PC-9 (cell line): ENCODE measurements at regions not wholly inside any gene's neighbourhood (a gene's known extent, or its start where the extent isn't known, plus 50 kb on each side); places are given as distances from the start of the nearest gene placed in this dataset.

Experiments used
- BruUV-seq: library from RNA; stranded (reverse); fragments of 400-500 nt; replicated peaks from 2 replicates; lab custom pipeline; 2021; lab: Mats Ljungman, UMichigan
- CTCF ChIA-PET: fragments of 300-600 bp; sonication (Branson Sonifier 250); formaldehyde crosslinking; loops from one replicate; lab custom pipeline; 2022; ENCODE audit warnings: antibody characterized with exemption; lab: Charles Lee
- POLR2A ChIA-PET: fragments of 300-600 bp; sonication (Branson Sonifier 250); formaldehyde crosslinking; loops from one replicate; lab custom pipeline; 2022; ENCODE audit warnings: antibody characterized with exemption; ENCODE audit not compliant: unreplicated experiment; lab: Charles Lee
- DNase-seq, 2 experiments: peaks; one replicate each; pipeline versions ENCODE4 v3.0.0 to v3.0.0-alpha.2; 2015 to 2022; ENCODE audit warnings: mixed read lengths in 1 of 2
- H2AFZ ChIP-seq: fragments of 200-600 bp; sonication (generic); 2 replicates; pipeline ENCODE4 v1.8.1; 2017; ENCODE audit warnings: antibody characterized with exemption
- H3F3A ChIP-seq: fragments of 200-600 bp; sonication (generic); 2 replicates; pipeline ENCODE4 v1.8.1; 2017; ENCODE audit warnings: antibody characterized with exemption, mild to moderate bottlenecking, low read depth; ENCODE audit not compliant: insufficient read depth
- H3K27ac ChIP-seq: fragments of 200-600 bp; sonication (generic); 2 replicates; pipeline ENCODE4 v1.6.1; 2016; ENCODE audit warnings: mixed run types
- H3K27me3 ChIP-seq: fragments of 200-600 bp; sonication (generic); 2 replicates; pipeline ENCODE4 v1.6.1; 2016; ENCODE audit warnings: low read depth, mixed run types; ENCODE audit not compliant: insufficient read depth
- H3K36me3 ChIP-seq: fragments of 200-600 bp; sonication (generic); 2 replicates; pipeline ENCODE4 v1.6.1; 2016; ENCODE audit warnings: low read depth, mixed run types
- H3K4me1 ChIP-seq: fragments of 200-600 bp; sonication (generic); replicated peaks from 2 replicates; pipeline ENCODE4 v1.6.1; 2016; ENCODE audit warnings: mixed run types; ENCODE audit not compliant: insufficient read depth
- H3K4me2 ChIP-seq: fragments of 200-600 bp; sonication (generic); 2 replicates; pipeline ENCODE4 v1.6.1; 2017; ENCODE audit warnings: mixed run types
- H3K4me3 ChIP-seq: fragments of 200-600 bp; sonication (generic); 2 replicates; pipeline ENCODE4 v1.6.1; 2016; ENCODE audit warnings: mixed run types
- H3K79me2 ChIP-seq: fragments of 200-600 bp; sonication (generic); 2 replicates; pipeline ENCODE4 v1.6.1; 2017; ENCODE audit warnings: low read depth, mixed run types
- H3K9me2 ChIP-seq: fragments of 200-600 bp; sonication (generic); 2 replicates; pipeline ENCODE4 v1.8.1; 2017; ENCODE audit warnings: mild to moderate bottlenecking; ENCODE audit not compliant: insufficient read depth
- H3K9me3 ChIP-seq: fragments of 200-600 bp; sonication (generic); 2 replicates; pipeline ENCODE4 v1.8.1; 2016; ENCODE audit warnings: low read depth; ENCODE audit not compliant: insufficient read depth
- H4K20me1 ChIP-seq: fragments of 200-600 bp; sonication (generic); 2 replicates; pipeline ENCODE4 v1.8.1; 2017; ENCODE audit not compliant: insufficient read depth
- EZH2 ChIP-seq: fragments of 200-600 bp; sonication (generic); IDR thresholded peaks from 2 replicates; pipeline ENCODE4 v1.8.0; 2017; ENCODE audit warnings: antibody characterized with exemption, low read depth
- intact Hi-C: fragments of 100-400 bp; cut with micrococcal nuclease; formaldehyde crosslinking; loops from one replicate; pipeline ENCODE4 v1.10.0; 2022; ENCODE audit not compliant: unreplicated experiment
- TF ChIP-seq, protein P1 (sequence below): fragments of 200-600 bp; sonication (generic); conservative IDR thresholded peaks from 2 replicates; pipeline ENCODE4 v1.6.1; 2017; ENCODE audit warnings: mixed run types, antibody characterized with exemption, mild to moderate bottlenecking, moderate library complexity

DNA sequence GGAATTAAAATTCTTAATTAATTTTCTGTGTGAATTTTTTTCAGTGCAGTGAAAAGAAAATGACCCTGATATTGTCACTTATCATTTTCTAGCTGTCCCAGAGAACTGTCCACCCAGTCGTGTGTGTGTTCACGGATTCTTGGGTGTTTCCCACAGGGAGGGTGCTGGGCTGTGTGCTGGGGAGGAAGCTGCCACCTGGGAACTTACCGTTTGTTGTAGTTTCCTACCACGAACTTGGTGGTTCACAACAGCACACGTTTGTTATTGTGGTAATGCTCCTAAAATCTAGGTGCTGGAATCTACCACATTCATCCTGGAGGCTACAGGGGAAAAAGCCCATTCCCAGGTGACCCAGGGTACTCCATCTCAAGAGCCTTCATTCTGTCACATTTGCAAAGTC lies 276.1 kb downstream of the GLRX3 start:
- Histone ChIP-seq H3F3A (no peaks in the 10 kb centered on the region), H3K79me2 (no peaks in the 10 kb centered on the region), H3K9me3 (no peaks in the 10 kb centered on the region), H3K4me1 (no peaks in the 10 kb centered on the region), H4K20me1 (no peaks in the 10 kb centered on the region), H3K27me3 (no peaks in the 10 kb centered on the region), H3K27ac (no peak overlapping the region), H3K4me2 (no peak overlapping the region), H3K36me3 (no peaks in the 10 kb centered on the region), H3K9me2 (no peaks in the 10 kb centered on the region), H2AFZ (no peak overlapping the region), H3K4me3 (no peak overlapping the region)
- POLR2A ChIA-PET: no interaction called here
- no peak for DNase-seq
- CTCF ChIA-PET: no interaction called here
- no TSS peak for BruUV-seq
- TF ChIP-seq EZH2: no peak
- TF ChIP-seq, protein P1, sequence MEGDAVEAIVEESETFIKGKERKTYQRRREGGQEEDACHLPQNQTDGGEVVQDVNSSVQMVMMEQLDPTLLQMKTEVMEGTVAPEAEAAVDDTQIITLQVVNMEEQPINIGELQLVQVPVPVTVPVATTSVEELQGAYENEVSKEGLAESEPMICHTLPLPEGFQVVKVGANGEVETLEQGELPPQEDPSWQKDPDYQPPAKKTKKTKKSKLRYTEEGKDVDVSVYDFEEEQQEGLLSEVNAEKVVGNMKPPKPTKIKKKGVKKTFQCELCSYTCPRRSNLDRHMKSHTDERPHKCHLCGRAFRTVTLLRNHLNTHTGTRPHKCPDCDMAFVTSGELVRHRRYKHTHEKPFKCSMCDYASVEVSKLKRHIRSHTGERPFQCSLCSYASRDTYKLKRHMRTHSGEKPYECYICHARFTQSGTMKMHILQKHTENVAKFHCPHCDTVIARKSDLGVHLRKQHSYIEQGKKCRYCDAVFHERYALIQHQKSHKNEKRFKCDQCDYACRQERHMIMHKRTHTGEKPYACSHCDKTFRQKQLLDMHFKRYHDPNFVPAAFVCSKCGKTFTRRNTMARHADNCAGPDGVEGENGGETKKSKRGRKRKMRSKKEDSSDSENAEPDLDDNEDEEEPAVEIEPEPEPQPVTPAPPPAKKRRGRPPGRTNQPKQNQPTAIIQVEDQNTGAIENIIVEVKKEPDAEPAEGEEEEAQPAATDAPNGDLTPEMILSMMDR: no peak
- intact Hi-C loops: no loop called here

DNA sequence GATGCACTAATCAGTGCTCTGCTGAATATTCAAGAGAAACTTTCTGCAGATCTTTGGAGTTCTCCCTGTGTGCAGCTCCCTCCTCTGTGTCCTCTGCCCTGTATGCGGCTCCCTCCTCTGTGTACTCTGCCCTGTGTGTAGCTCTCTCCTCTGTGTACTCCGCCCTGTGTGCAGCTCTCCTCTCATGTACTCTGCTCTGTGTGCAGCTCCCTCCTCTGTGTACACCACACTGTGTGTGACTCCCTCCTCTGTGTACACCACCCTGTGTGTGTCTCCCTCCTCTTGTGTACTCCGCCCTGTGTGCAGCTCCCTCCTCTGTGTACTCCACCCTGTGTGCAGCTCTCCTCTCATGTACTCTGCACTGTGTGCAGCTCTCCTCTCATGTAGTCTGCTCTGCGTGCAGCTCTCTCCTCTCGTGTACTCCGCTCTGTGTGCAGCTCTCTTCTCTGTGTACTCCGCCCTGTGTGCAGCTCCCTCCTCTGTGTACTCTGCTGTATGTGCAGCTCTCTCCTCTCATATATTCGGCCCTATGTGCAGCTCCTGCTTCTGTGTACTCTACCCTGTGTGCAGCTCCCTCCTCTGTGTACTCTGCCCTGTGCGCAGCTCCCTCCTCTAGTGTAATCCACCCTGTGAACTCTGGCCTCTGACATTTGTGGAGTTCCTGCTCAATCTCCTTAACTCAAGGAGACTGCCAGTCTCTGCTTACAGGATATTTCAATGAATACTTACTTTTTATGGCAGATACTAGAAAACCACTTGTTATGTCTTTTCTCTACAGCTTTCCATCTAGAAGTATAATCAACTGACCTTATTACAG lies 280.4 kb downstream of the GLRX3 start:
- ChIA-PET CTCF (no interaction called here), POLR2A (no interaction called here)
- intact Hi-C loops: no loop called here
- no peak for DNase-seq
- Histone ChIP-seq H4K20me1 (no peaks in the 10 kb centered on the region), H3K9me2 (no peaks in the 10 kb centered on the region), H3K79me2 (no peaks in the 10 kb centered on the region), H3K9me3 (no peaks in the 10 kb centered on the region), H3K36me3 (no peaks in the 10 kb centered on the region), H3F3A (no peaks in the 10 kb centered on the region), H3K4me2 (no peak overlapping the region), H2AFZ (no peak overlapping the region), H3K4me1 (no peaks in the 10 kb centered on the region), H3K27me3 (no peaks in the 10 kb centered on the region), H3K4me3 (no peak overlapping the region), H3K27ac (no peak overlapping the region)
- no peak for TF ChIP-seq EZH2
- TF ChIP-seq, protein P1: no peak
- BruUV-seq: no TSS peak

DNA sequence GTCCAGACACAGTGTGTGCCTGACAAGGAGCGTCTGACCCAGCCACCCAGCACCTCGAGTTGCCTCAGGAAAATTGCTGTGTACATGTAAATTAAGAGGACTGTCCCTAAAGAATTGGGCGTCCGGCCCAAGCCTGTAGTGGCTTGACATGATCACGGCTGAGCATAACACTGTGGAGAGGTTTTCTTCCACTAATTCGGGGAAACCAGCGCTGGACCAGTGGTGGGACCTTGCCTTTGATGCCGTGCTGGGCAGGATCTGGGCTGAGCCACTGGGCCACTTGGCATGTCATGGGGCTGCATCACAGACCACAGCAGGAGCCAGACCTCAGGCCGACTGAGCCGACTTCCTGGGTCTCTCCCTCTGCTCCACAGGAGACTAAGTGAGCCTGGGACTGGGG lies 282.5 kb downstream of the GLRX3 start:
- ChIA-PET CTCF (no interaction called here), POLR2A (no interaction called here)
- no peaks in the 10 kb centered on the region for H3K4me1 ChIP-seq
- DNase-seq: no peak
- no peak overlapping the region for H2AFZ ChIP-seq
- TF ChIP-seq, protein P1: no peak
- no peak for TF ChIP-seq EZH2
- H3K9me2 ChIP-seq: no peaks in the 10 kb centered on the region
- no peak overlapping the region for H3K27ac ChIP-seq
- no peaks in the 10 kb centered on the region for H3K9me3 ChIP-seq
- no peaks in the 10 kb centered on the region for H3K79me2 ChIP-seq
- H4K20me1 ChIP-seq: no peaks in the 10 kb centered on the region
- H3K27me3 ChIP-seq: no peaks in the 10 kb centered on the region
- BruUV-seq: no TSS peak
- H3K4me3 ChIP-seq: no peak overlapping the region
- intact Hi-C loops: no loop called here
- H3K36me3 ChIP-seq: no peaks in the 10 kb centered on the region
- no peaks in the 10 kb centered on the region for H3F3A ChIP-seq
- H3K4me2 ChIP-seq: no peak overlapping the region
